Esophagus muscularis mucosa (tissue), 4 donors: ENCODE measurements at regions not wholly inside any gene's neighbourhood (a gene's known extent, or its start where the extent isn't known, plus 50 kb on each side); places are given as distances from the start of the nearest gene placed in this dataset.

Experiments used
- DNase-seq: peaks from one replicate; pipeline ENCODE4 v3.0.0-alpha.2; 2017; ENCODE audit errors: extremely low spot score
- H3K27ac ChIP-seq, 4 donors: fragments of 200-600 bp; sonication (generic); replicated peaks in 1 of 4; 1 replicate in 3 of 4; 2 replicates in 1 of 4; pipeline ENCODE4 v1.5.1; 2016 to 2019; ENCODE audit warnings: mild to moderate bottlenecking in 1 of 4
- H3K27me3 ChIP-seq, 4 donors: fragments of 200-600 bp; sonication (generic); one replicate each; pipeline versions ENCODE4 v1.5.1 to v1.6.0; 2016 to 2019
- H3K36me3 ChIP-seq, 4 donors: fragments of 200-600 bp; sonication (generic); one replicate each; pipeline ENCODE4 v1.5.1; 2016 to 2019
- H3K4me1 ChIP-seq, 4 donors: fragments of 200-600 bp; sonication (generic); one replicate each; pipeline ENCODE4 v1.5.1; 2016 to 2019
- H3K4me3 ChIP-seq, 4 donors: fragments of 200-600 bp; sonication (generic); 1 replicate in 2 of 4; 2 replicates in 2 of 4; pipeline ENCODE4 v1.5.1; 2016 to 2019; ENCODE audit warnings: mild to moderate bottlenecking in 4 of 4, moderate library complexity in 1 of 4
- H3K9me3 ChIP-seq, 4 donors: fragments of 200-600 bp; sonication (generic); 1 replicate in 3 of 4; 2 replicates in 1 of 4; pipeline ENCODE4 v1.5.1; 2016 to 2019
- EP300 ChIP-seq: sonication (generic); formaldehyde crosslinking; IDR thresholded peaks from one replicate; pipeline ENCODE4 v1.6.1; 2017; ENCODE audit warnings: antibody characterized with exemption
- POLR2A ChIP-seq: fragments of 450-650 bp; IDR thresholded peaks from one replicate; pipeline ENCODE4 v1.6.1; 2017; ENCODE audit warnings: antibody characterized with exemption, moderate library complexity, mild to moderate bottlenecking, low read depth
- POLR2AphosphoS5 ChIP-seq, 2 donors: sonication (generic); formaldehyde crosslinking; IDR thresholded peaks; one replicate each; pipeline ENCODE4 v1.6.1; 2017; ENCODE audit warnings: antibody characterized with exemption in 2 of 2
- WGBS: methylation state at CpG from one replicate; pipeline ENCODE4 v1.1.5; 2018; 5-methylcytosine and 5-hydroxymethylcytosine counted together
- intact Hi-C: fragments of 100-400 bp; cut with DNase I; formaldehyde crosslinking; loops from one replicate; pipeline ENCODE4 v1.15.1; 2023
- TF ChIP-seq, protein P1 (sequence below), 3 experiments: fragments of 200-600 bp in 2 of 3; fragments of 450-650 bp in 1 of 3; sonication (generic) in 2 of 3; IDR thresholded peaks; one replicate each; pipeline ENCODE4 v1.5.1; 2017 to 2019; ENCODE audit warnings: antibody characterized with exemption in 3 of 3, mild to moderate bottlenecking in 2 of 3, moderate library complexity in 1 of 3

DNA sequence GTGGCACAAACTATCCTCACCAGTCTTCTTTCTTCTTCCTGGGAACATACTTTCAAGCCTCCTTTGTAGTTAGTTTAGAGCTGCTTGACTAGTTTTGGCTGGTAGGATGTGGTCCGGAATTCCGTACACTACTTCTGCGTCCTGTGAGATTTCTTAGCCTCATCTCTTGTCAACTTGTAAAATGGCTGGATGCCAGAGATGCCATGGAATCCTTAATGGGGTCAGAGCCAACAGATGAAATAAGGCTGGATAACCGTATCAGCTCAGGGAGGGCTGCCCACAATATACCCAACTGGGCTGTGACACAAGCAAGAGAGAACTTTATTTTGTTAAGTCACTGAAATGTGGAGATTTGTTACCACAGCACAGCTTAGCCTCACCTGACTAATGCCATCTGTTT is 466.9 kb upstream of the MDFIC2 start:
- no peak overlapping the region for H3K4me3 ChIP-seq
- H3K4me1 ChIP-seq: no peaks in the 10 kb centered on the region
- no peaks in the 10 kb centered on the region for H3K27me3 ChIP-seq
- TF ChIP-seq, protein P1, sequence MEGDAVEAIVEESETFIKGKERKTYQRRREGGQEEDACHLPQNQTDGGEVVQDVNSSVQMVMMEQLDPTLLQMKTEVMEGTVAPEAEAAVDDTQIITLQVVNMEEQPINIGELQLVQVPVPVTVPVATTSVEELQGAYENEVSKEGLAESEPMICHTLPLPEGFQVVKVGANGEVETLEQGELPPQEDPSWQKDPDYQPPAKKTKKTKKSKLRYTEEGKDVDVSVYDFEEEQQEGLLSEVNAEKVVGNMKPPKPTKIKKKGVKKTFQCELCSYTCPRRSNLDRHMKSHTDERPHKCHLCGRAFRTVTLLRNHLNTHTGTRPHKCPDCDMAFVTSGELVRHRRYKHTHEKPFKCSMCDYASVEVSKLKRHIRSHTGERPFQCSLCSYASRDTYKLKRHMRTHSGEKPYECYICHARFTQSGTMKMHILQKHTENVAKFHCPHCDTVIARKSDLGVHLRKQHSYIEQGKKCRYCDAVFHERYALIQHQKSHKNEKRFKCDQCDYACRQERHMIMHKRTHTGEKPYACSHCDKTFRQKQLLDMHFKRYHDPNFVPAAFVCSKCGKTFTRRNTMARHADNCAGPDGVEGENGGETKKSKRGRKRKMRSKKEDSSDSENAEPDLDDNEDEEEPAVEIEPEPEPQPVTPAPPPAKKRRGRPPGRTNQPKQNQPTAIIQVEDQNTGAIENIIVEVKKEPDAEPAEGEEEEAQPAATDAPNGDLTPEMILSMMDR (IDR thresholded peaks at IDR 0.05): no peak
- no peak for TF ChIP-seq POLR2A
- TF ChIP-seq EP300: no peak
- TF ChIP-seq POLR2AphosphoS5 (IDR thresholded peaks at IDR 0.05): no peak
- DNase-seq: no peak
- no peaks in the 10 kb centered on the region for H3K9me3 ChIP-seq
- intact Hi-C loops: no loop called here
- no peaks in the 10 kb centered on the region for H3K36me3 ChIP-seq
- 83% methylated on average over 4 of the region's 4 CpGs for WGBS
- no peak overlapping the region for H3K27ac ChIP-seq

- WGBS: 60% methylated on average over 2 of the region's 2 CpGs
- Histone ChIP-seq H3K27me3 (no peaks in the 10 kb centered on the region), H3K36me3 (no peaks in the 10 kb centered on the region), H3K27ac (no peak overlapping the region), H3K4me3 (no peak overlapping the region), H3K4me1 (no peaks in the 10 kb centered on the region), H3K9me3 (no peaks in the 10 kb centered on the region)
- TF ChIP-seq POLR2AphosphoS5 (IDR thresholded peaks at IDR 0.05): no peak
- TF ChIP-seq EP300: no peak
- TF ChIP-seq POLR2A: no peak
- TF ChIP-seq, protein P1 (IDR thresholded peaks at IDR 0.05): no peak
- intact Hi-C loops: no loop called here
- DNase-seq: no peak
Observed at GRCh38 chr3:70776081-70776480, 463.6 kb upstream of the MDFIC2 start.

GRCh38 chr3:70775257-70775656 is 462.8 kb upstream of the MDFIC2 start:
- intact Hi-C loops: no loop called here

DNA sequence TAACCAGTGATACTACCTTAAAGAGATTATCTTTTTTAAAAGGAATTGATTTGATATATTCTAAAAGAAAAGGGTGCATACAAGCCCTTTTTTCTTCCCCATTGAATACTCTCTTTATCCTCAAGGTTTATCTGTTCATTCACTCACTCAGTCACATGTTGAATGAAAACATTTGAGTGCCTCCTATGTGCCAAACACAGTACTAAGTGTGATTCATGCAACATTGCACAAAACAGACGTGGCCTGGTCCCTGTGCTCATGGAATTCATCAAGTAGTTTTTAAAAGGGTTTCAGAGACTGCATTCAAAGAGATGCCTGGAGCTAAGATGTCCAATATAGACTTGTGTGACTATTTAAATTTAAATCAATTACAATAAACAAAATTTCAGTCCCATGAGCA is 462.2 kb upstream of the MDFIC2 start:
- H3K9me3 ChIP-seq: no peaks in the 10 kb centered on the region
- TF ChIP-seq POLR2A: no peak
- TF ChIP-seq, protein P1 (IDR thresholded peaks at IDR 0.05): no peak
- TF ChIP-seq EP300: no peak
- TF ChIP-seq POLR2AphosphoS5 (IDR thresholded peaks at IDR 0.05): no peak
- H3K27ac ChIP-seq: no peak overlapping the region
- no peaks in the 10 kb centered on the region for H3K4me1 ChIP-seq
- intact Hi-C loops: no loop called here
- no peaks in the 10 kb centered on the region for H3K27me3 ChIP-seq
- H3K36me3 ChIP-seq: no peaks in the 10 kb centered on the region
- WGBS: 88% methylated on average over 1 of the region's 1 CpG
- no peak for DNase-seq
- H3K4me3 ChIP-seq: no peak overlapping the region

More at GRCh38 chr3:70775257-70775656, 462.8 kb upstream of the MDFIC2 start:
- 80% methylated on average over 4 of the region's 4 CpGs for WGBS
- no peaks in the 10 kb centered on the region for H3K36me3 ChIP-seq
- H3K4me1 ChIP-seq: no peaks in the 10 kb centered on the region
- no peaks in the 10 kb centered on the region for H3K9me3 ChIP-seq
- TF ChIP-seq POLR2A (no peak), EP300 (no peak), POLR2AphosphoS5 (IDR thresholded peaks at IDR 0.05) (no peak)
- TF ChIP-seq, protein P1 (IDR thresholded peaks at IDR 0.05): no peak
- no peak overlapping the region for H3K4me3 ChIP-seq
- H3K27ac ChIP-seq: no peak overlapping the region
- no peaks in the 10 kb centered on the region for H3K27me3 ChIP-seq
- no peak for DNase-seq

GRCh38 chr3:70771426-70772147 is 459.1 kb upstream of the MDFIC2 start:
- WGBS: 86% methylated on average over 4 of the region's 4 CpGs
- H3K27ac ChIP-seq: no peak overlapping the region
- H3K4me3 ChIP-seq: no peak overlapping the region
- intact Hi-C loops: no loop called here
- TF ChIP-seq EP300 (no peak), POLR2A (no peak)
- TF ChIP-seq, protein P1 (IDR thresholded peaks at IDR 0.05): no peak
- no peaks in the 10 kb centered on the region for H3K36me3 ChIP-seq
- no peak for DNase-seq
- no peaks in the 10 kb centered on the region for H3K4me1 ChIP-seq
- no peaks in the 10 kb centered on the region for H3K27me3 ChIP-seq
- no peaks in the 10 kb centered on the region for H3K9me3 ChIP-seq
